Nephron (organoid): ENCODE measurements at regions not wholly inside any gene's neighbourhood (a gene's known extent, or its start where the extent isn't known, plus 50 kb on each side); places are given as distances from the start of the nearest gene placed in this dataset.
"Not testable (repeated sequence)": the region's sequence is repeated elsewhere in the genome, so short reads cannot be mapped to it uniquely, and the experiment has no call there.

Source experiments
- H3K27ac Mint-ChIP-seq, 3 experiments: 2 replicates each; pipeline ENCODE4 v1.8.0; 2020; ENCODE audit warnings: mixed read lengths in 3 of 3, mild to moderate bottlenecking in 2 of 3, moderate library complexity in 1 of 3
- H3K27me3 Mint-ChIP-seq: 2 replicates; pipeline ENCODE4 v1.8.0; 2021; ENCODE audit warnings: low read depth, mild to moderate bottlenecking, moderate library complexity, mixed read lengths
- H3K36me3 Mint-ChIP-seq: 2 replicates; pipeline ENCODE4 v1.8.0; 2020; ENCODE audit warnings: low read depth, mixed read lengths
- H3K4me1 Mint-ChIP-seq: 2 replicates; pipeline ENCODE4 v1.8.0; 2020; ENCODE audit warnings: mixed read lengths
- H3K4me3 Mint-ChIP-seq, 3 experiments: 2 replicates each; pipeline ENCODE4 v1.8.0; 2020; ENCODE audit warnings: mild to moderate bottlenecking in 3 of 3, mixed read lengths in 3 of 3, moderate library complexity in 2 of 3
- H3K9me3 Mint-ChIP-seq: 2 replicates; pipeline ENCODE4 v1.8.0; 2020; ENCODE audit warnings: mixed read lengths
- CTCF ChIP-seq, 3 experiments: fragments of 200-600 bp; sonication (generic); IDR thresholded peaks; one replicate each; pipeline ENCODE4 v1.5.0; 2021; ENCODE audit warnings: antibody characterized with exemption in 3 of 3; ENCODE audit not compliant: unreplicated experiment in 3 of 3

GRCh38 chr7:106367018-106367420, 82.2 kb upstream of the NAMPT start:
- peaks cover 11% of the 10 kb centered on the region for H3K27me3 Mint-ChIP-seq
- no peak for TF ChIP-seq CTCF (IDR thresholded peaks at IDR 0.05; ENCODE audit: unreplicated experiment in 3 of 3)
- no peaks in the 10 kb centered on the region for H3K36me3 Mint-ChIP-seq

GRCh38 chr7:106365252-106366005, 80.6 kb upstream of the NAMPT start:
- Mint-ChIP-seq H3K4me3 (no peak overlapping the region), H3K27ac (no peak overlapping the region), H3K9me3 (peaks cover 19% of the 10 kb centered on the region), H3K36me3 (no peaks in the 10 kb centered on the region), H3K4me1 (no peaks in the 10 kb centered on the region), H3K27me3 (peaks cover 17% of the 10 kb centered on the region)
- TF ChIP-seq CTCF (IDR thresholded peaks at IDR 0.05; ENCODE audit: unreplicated experiment in 3 of 3), result no peak

More at GRCh38 chr7:106367018-106367420, 82.2 kb upstream of the NAMPT start:
- Mint-ChIP-seq H3K4me3 (no peak overlapping the region), H3K9me3 (peaks cover 11% of the 10 kb centered on the region), H3K4me1 (no peaks in the 10 kb centered on the region), H3K27ac (no peak overlapping the region)

- H3K36me3 Mint-ChIP-seq, H3K27ac Mint-ChIP-seq, H3K4me1 Mint-ChIP-seq, H3K4me3 Mint-ChIP-seq: not testable (repeated sequence)
- Mint-ChIP-seq H3K27me3 (peaks cover 17% of the 10 kb centered on the region), H3K9me3 (peaks cover 22% of the 10 kb centered on the region)
These were observed 77.7 kb upstream of the NAMPT start for GRCh38 chr7:106362507-106362906.

GRCh38 chr7:106358103-106358663, 73.4 kb upstream of the NAMPT start:
- H3K36me3 Mint-ChIP-seq, result no peaks in the 10 kb centered on the region
- H3K27ac Mint-ChIP-seq, result no peak overlapping the region
- no peak overlapping the region for H3K4me3 Mint-ChIP-seq
- H3K9me3 Mint-ChIP-seq, result peaks cover 23% of the 10 kb centered on the region
- H3K4me1 Mint-ChIP-seq, result no peaks in the 10 kb centered on the region
- H3K27me3 Mint-ChIP-seq, result peaks cover 10% of the 10 kb centered on the region
- TF ChIP-seq CTCF (IDR thresholded peaks at IDR 0.05; ENCODE audit: unreplicated experiment in 3 of 3), result no peak

- Mint-ChIP-seq H3K36me3 (no peaks in the 10 kb centered on the region), H3K27me3 (peaks cover 10% of the 10 kb centered on the region), H3K4me1 (no peaks in the 10 kb centered on the region), H3K27ac (no peak overlapping the region), H3K9me3 (peaks cover 19% of the 10 kb centered on the region), H3K4me3 (no peak overlapping the region)
- TF ChIP-seq CTCF (IDR thresholded peaks at IDR 0.05; ENCODE audit: unreplicated experiment in 3 of 3), result no peak
These were observed 72.9 kb upstream of the NAMPT start for GRCh38 chr7:106357675-106358074.

- Mint-ChIP-seq H3K9me3 (peaks cover 7% of the 10 kb centered on the region), H3K27ac (no peak overlapping the region), H3K27me3 (peaks cover 3% of the 10 kb centered on the region), H3K4me1 (no peaks in the 10 kb centered on the region), H3K4me3 (no peak overlapping the region), H3K36me3 (no peaks in the 10 kb centered on the region)
- TF ChIP-seq CTCF (IDR thresholded peaks at IDR 0.05; ENCODE audit: unreplicated experiment in 3 of 3), result no peak
These were observed 70.0 kb upstream of the NAMPT start for GRCh38 chr7:106354822-106355221.
